ENCODE measurements at regions not wholly inside any gene's neighbourhood (a gene's known extent, or its start where the extent isn't known, plus 50 kb on each side); places are given as distances from the start of the nearest gene placed in this dataset.

DNA sequence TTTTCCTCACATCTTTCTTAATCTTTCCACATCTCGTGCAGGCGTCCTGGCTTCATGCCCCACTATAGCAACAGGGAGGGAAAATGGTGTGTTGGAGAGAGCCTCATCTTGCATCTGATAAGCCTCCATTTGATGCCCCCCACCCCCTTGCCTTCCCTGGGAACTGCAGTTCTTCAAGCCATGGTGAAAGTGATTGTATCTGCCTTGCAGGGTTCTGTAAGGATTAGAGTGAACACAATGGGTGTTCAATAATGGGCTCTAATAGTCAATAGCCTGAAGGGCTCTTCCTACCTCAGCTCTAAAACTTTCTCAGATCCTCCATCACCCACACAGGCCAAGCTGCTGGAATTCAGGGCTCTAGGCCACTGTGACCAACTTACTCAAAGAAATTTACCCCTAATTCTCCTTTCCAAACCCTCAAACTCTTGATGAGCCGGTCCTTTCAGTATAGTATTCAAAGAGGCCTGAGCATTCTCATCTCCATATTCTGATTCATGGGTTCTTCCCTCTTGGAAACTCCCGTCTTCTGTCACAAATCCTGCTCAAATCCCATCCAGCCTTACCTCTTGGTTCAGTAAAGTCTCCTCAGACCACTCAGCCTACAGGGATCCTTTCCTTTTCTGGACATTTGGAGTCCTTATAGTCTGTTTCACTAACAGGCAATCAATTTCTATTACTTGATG lies 128.3 kb upstream of the TRIM2 start:
- no peak for DNase-seq (ENCODE audit: low read depth in 3 of 3, low spot score in 2 of 3)

DNA sequence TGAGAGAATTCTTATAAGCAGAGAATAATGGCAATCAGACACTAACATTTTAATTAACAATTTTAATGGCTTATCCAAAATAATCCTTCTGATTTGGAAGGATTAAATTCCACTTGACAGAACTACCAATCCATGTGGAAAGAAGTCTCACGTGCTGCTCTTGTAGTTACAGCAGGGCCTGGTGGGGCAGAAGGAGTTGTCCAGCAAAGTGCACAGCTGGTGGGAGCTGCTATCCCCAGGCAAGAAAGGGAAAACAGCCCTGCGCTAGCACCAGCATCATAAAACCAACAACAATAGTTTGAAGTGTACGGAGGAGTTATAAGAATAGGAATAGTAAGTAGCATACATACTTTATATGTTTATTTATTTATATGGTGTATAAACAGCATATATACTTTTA lies 127.4 kb upstream of the TRIM2 start:
- DNase-seq (ENCODE audit: low read depth in 3 of 3, low spot score in 2 of 3), result no peak

DNA sequence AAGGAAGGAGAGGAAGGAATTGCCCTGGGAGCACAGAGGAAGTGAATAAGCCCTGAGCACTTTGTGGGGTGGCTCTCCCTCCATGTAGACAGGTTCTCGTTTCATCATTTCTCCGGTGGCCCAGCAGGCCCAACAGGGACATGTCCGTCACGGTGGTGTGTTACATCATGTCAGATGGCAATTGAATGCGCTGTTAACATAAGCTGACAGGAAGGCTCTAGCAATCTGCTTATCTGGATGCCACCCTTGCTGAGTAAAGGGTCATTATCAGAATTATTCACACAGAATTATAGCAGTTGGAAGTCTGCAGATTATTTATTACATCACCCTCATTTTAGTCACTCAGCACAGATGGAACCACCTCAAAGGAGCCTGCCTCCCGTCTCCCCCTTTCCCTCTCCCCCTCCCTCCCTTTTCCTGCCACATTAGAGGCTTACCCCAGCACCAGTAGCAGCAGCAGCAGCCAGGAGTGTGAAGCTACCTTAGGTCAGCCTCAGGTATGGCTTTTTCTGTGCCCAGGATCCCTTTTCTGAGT lies 124.3 kb upstream of the TRIM2 start:
- no peak for DNase-seq (ENCODE audit: low read depth in 3 of 3, low spot score in 2 of 3)

DNA sequence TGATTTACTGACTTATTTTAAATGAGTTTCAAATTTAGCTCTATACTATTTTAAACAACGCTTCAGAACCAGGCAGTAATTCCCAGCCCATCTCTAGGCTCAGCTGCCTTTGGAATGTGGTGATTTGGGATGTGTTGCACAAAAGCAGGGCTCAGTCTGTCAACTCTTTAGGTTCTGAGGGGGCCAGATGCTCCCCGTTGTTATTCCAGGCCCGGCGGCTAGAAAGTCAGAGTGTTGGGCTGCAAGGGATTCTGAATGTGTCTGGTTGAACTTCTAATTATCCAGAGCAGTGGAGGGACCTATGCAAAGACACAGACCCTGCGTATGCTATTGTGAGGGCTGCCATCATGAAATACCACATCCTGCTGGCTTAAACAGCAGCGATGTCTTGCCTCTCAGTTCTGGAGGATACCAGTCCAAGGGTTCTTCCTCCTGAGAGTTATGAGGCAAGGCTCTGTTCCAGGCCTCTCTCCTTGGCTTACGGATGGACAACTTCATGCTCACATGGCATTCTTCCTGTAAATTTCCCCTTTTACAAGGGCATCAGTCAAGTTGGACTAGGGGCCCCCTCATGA lies 123.2 kb upstream of the TRIM2 start:
- no peak for DNase-seq (ENCODE audit: low read depth in 3 of 3, low spot score in 2 of 3)

DNA sequence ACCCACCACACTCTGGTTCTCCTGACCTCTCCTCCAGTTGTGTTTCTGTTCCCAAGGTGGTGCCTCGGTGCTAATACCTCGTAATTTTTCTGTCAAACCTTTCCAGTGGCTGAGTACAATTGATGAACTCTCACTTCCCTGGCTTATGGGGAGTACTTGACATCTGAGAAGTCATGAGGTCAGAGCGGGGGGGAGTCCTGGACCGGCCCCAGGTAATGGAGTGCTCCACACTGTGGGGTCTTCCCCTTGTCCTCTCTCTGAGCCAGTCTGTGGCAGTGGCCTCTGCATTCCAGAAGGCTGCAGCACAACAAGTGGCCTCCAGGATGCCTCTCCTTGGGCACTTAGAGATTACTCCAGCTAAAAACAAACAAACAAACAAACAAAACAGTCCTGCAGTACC lies 122.5 kb upstream of the TRIM2 start:
- DNase-seq (ENCODE audit: low read depth in 3 of 3, low spot score in 2 of 3), result no peak

DNA sequence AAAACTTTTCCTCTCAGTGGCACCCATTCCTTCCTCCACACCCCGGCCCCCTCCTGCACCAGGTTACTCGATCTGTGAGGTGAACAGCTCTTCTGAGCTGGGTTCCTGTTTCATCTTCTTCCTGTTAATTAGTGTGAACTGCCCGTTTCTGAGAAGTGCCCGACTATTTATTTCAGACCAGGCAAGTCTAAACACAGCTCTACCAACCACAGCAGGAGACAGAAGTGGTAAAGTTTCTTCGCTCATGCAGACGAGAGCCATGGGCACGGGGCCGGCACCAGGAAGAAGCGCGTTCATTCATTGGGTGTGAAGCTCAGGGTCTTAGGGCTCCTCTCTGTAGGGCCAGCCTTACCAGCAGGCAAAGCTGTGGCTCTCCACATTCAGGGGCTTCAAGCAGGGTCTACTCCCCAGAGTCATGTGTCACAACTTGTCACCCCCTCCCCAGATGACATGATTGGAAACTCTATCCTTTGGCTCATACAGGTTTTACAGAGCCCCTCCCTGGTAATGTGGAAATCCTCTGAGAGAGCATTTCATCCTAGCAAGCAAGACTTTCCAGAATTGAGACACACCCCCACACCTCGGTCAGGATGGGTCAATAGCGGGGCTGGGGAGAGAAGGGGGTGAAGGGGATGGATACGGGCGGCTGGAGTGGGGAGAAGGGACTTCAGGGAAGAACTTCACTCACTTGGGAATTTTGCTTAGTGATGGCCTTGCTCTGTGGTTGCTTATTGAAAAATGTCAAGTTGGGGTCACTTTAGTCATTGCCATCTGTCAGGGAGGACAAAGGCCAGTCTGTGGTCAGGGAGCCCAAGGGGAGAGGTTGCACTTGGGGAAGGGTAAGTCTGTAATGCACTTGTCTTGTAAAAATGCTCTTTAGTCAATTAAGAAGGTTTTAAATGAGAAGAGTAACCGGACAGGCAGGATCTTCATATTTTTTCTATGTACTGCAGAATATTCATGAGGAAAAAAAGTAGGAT lies 121.6 kb upstream of the TRIM2 start:
- no peak for DNase-seq (ENCODE audit: low read depth in 3 of 3, low spot score in 2 of 3)

DNA sequence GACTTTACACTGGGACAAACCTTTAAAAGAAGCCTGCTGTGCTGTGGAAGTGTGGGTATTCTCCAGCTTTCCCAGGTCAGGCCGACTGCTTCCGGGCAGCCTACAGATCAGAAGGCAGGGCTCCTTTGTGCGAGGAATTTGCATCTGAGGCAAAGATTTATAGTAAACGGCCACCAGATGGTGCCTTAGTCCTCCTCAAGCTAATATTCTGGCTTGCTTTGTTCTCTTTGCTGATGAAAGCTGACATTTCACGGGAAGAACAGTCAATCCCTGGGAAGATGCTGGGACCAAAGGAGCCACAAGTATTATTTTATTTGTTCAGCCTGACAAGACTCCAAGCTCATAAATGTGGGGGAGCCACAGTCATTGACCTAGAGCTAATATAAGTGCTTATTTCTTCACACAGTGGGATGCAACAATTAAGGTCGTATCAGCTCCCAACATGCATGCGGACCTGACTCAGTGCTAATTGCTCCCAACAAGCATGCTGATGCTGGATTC lies 120.7 kb upstream of the TRIM2 start:
- peak; percentile 67 to 74 (median 69) for DNase-seq (ENCODE audit: low read depth in 3 of 3, low spot score in 2 of 3)

DNA sequence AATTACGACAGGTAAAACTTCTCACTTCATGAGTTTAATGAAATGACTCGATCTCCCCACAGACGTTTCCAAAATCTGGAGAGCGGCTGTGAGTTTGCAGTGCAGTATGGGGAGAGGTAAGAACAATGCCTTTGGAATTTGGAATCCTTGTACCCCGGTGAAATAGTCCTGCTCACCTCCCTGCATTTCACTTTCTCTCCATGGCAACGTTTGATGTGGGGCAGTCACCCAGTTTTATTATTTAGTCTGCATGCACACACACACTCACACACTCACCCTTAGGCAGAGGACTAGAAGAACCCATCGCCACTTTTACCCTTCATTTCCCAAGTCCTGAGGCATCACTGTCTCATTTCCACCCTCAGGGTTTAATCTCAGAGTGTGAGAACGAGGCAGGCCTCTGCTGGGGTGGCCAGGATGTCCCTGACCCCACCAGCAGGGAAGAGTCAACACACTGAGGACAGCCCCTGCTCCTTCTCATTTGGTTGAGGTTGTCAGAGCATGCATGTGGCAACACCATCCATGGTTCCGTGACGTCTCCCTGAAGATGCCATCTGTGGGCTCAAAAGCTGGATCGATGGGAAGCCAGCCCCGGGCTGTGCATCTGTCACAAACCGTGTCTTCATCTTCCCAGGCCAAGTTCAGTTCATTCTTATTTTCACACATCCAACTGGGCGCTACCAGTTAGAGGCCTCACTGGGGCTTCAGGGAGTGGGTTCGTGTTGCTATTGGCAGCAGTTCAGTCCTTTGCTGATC lies 119.8 kb upstream of the TRIM2 start:
- peak in 1 of 3 donors; percentile 26 for DNase-seq (ENCODE audit: low read depth in 3 of 3, low spot score in 2 of 3)

DNA sequence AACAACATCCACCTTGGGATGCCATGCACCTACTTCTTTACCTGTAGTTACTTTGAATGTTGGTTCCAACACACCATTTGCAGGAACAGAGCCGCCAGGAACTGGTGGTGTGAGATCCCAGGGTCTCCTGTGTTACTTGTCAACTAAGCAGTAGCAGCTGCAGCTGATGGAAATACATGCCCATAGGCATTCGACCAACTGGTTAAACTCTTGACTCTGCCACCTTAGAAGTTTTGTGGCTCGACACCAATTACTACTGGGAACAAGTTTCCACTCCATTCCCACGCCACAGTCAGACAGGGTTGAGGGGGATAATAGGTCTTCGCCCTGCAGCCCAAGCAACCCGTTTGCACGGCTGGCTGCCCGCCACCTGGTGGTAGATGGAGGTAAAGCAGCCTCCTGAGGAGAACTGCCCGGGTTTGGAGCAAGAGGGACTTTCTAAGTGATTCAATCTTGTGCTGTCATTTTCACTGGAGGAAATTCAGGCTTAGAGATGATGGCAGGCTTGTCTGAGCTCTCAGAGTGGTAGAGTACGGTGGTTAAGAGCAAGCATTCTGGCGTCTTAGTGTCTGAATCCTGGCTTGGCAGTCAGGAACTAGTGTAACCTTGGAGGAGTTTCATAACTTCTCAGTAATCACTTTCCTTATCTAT lies 119.1 kb upstream of the TRIM2 start:
- peak; percentile 39 to 50 (median 43) for DNase-seq (ENCODE audit: low read depth in 3 of 3, low spot score in 2 of 3)

DNA sequence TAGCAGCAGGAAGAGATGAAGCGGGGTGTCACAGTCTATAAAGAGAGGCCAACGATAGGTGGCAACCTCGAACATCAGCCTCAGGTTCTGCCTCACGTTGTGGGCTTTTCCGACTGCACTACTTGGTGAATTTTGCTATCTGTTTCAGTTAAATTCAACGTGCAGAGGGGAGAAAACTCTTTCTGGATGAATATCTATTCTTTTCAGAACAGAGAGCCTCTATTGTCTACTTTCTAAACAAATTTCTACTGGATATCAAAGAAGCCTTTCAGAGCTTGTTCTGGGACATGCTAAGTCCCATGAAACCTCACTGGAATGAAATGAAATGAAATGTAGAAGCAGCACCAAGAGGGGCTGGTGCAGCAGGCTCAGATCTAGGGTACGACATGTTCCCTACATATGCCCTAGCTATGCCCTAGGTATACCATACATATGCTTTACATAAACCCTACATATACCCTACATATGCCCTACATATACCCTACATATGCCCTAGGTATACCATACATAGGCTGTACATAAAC lies 116.5 kb upstream of the TRIM2 start:
- no peak for DNase-seq (ENCODE audit: low read depth in 3 of 3, low spot score in 2 of 3)

DNA sequence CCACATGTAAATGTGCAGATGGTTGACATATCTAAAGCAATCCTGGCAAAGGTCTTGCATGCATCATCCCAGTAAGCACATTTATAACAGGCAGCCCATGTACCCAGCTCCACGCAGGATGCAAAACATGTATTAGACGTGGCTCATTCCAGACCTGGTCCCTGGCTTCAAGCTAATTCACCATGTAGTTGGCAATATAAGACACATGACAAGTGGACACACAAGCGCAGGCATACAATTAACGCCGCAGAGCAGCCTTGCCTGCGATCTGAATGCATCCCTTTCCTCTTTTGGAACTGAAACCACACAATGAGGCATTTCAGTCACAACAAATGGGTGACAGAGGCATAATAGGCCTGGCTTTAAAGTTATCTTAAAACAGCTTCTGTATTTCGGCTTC lies 114.5 kb upstream of the TRIM2 start:
- no peak for DNase-seq (ENCODE audit: low read depth in 3 of 3, low spot score in 2 of 3)

DNA sequence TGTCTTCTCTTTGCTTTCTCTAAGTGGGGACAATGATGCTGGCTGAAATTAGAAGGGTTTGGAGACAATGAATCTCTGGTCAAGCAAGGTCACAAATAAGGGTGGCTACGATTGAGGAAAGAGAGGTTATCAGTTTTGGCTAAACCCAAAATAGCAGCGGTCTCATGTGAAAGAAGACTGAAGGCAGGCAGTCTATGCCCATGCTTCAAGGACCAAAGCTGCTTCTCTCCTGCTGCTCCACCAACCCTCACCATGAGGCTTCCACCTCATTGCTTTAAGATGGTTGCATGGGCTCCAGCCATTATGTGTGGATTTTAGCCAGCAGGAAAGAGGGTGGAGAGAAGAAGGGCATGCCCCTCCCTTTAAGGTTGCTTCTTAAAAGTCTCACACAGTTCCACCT lies 114.1 kb upstream of the TRIM2 start:
- DNase-seq (ENCODE audit: low read depth in 3 of 3, low spot score in 2 of 3), result no peak

DNA sequence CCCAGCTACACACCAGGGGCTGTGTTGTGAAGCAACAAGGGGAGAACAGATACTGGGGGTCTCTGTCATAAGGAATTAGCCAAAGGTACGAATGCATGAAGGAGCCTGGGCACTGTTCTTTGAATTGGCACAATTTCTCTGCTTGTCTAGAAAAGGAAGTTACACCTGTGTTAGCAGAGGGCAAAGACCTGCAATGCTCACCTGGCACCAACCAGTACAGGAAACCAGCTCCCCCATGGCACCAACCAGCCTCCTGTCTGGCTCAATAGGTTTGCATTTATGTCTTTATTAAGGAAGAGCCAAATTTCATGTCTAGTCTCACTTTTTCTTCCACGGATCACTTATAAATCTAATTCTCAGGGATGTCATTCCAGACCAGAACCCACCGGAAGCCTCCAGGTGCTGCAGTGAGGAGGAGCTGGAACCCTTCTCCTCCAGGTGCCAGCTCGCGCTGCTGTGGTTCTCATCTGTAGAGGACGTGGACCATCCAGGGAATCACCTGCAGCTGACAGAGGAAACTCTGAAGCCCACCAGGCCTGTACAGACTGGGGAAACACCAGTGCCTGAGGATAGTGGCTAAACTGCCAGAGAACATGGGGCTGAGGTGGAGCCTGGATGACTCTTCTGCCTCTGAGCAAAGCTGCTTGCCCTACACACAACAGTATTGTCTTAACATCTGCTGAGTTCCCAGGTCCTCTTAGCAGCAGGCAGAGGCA lies 113.4 kb upstream of the TRIM2 start:
- no peak for DNase-seq (ENCODE audit: low read depth in 3 of 3, low spot score in 2 of 3)

DNA sequence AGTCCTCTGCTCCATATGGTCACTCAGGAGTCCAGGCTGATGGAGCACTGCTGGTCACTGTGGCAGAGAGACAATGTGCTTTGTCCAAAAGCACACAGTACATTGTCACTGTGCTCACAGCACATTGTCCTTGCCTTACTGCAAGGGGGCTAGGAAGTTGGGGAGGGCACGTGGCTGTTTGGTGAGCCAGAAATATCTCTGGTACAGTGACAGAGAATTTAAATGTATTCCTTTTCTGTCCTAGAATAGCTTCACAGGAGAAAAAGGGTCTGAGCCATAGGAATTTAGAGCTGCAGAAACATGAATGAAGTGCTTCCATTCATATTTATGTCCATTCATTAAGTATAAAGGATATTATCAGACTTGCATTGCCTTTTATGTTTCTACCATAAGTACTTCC lies 110.8 kb upstream of the TRIM2 start:
- DNase-seq (ENCODE audit: low read depth in 3 of 3, low spot score in 2 of 3), result no peak

DNA sequence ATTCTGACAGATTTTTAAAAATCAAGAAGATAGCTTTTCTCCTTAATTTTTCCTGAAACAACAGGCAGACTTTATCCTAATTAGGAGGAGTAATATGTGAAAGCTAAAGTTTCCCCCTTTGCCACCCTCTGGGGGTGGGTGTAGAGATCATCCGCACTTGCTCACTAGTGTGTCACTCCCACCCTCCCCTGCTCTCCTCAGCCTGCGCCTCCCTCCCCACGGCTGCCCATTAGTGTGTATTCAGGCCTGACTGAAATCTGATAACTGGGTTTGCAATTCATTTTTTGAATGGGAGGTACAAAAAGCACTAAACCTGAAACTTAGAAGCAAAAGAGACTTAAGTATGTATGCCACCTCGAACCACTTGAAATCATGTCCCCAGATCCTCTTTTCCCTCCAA lies 110.4 kb upstream of the TRIM2 start:
- DNase-seq (ENCODE audit: low read depth in 3 of 3, low spot score in 2 of 3), result no peak

DNA sequence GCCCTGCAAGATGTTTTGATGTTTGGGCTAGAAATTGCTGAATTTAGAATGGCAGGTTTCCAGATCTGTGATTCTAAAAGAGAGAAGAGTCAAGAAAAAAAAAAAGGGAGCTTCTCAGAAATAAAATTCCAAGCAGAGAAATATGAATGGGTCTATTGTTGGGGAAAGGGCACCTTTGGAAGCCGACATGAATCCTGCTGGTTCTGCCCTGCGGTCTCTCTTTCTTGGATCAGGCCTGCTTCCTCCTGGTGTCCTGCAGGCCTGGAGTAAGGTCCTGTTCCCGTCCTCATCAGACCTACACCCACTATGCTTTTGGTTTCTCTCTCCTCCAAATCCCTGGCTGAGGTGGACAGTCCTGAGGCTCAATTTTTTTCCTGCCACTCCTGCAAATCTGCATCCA lies 109.8 kb upstream of the TRIM2 start:
- DNase-seq (ENCODE audit: low read depth in 3 of 3, low spot score in 2 of 3), result no peak

DNA sequence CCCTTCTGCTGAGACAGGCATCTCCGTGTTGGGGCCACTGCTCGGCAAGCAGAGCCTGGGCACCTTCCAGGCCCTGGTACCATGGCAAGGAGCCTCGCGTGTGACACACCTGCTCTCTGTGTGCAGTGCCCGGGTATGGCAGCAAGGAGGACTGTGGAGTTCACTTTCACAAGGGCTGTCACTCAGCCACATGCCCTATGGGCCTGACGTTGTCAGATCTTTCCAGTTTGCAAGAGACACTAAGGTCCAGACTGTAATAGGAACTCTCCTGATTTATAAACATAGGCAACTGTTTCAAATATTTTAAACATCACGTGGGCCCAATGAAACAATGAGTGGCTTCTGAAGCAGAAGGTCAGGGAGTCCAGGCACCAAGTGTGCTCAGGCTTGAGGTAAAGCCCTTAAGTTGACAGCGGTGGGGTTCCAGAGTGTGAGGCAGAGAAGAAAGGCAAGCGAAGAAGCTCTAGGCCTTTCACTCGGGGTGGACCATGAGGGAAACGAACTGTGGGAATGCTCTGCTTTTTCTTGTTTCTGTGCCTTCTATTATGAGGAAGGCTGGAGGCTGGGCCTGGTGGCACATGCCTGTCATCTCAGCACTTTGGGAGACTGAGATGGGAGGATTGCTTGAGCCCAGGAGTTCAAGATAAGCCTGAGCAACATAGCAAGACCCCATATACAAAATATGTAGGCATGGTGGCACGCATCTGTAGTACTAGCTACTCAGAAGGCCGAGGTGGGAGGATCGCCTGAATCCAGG lies 108.6 kb upstream of the TRIM2 start:
- DNase-seq (ENCODE audit: low read depth in 3 of 3, low spot score in 2 of 3), result no peak

DNA sequence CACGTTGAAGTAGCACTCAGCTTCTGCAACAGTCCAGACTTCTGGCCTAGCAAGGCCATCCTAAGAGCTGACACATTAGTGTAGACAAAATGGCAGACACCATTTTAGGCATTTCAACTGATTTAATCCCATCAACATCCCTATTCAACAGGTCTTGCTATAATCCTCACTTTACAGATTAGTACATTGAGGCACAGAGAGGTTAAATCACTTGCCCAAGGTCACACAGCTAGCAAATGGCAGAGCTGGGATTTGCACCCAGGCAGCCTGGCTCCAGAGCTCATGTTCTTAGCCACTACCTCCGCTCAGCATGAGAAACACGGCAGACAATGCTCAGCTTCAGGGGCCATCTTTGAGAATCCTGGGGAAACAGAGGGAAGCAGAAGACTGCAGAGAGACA lies 107.9 kb upstream of the TRIM2 start:
- no peak for DNase-seq (ENCODE audit: low read depth in 3 of 3, low spot score in 2 of 3)

All from right renal cortex interstitium (tissue), 3 donors.